Suprapubic skin (tissue), 4 donors: ENCODE measurements at regions not wholly inside any gene's neighbourhood (a gene's known extent, or its start where the extent isn't known, plus 50 kb on each side); places are given as distances from the start of the nearest gene placed in this dataset.

Experiments used
- CTCF ChIP-seq, 2 donors: fragments of 200-600 bp in 1 of 2; fragments of 450-650 bp in 1 of 2; sonication (generic) in 1 of 2; IDR thresholded peaks; one replicate each; pipeline ENCODE4 v1.5.1; 2016 to 2019; ENCODE audit warnings: antibody characterized with exemption in 2 of 2, mild to moderate bottlenecking in 1 of 2, moderate library complexity in 1 of 2
- POLR2A ChIP-seq, 2 donors: fragments of 450-650 bp; IDR thresholded peaks; one replicate each; pipeline ENCODE4 v1.6.1; 2017; ENCODE audit warnings: antibody characterized with exemption in 2 of 2, mild to moderate bottlenecking in 2 of 2, moderate library complexity in 2 of 2
- POLR2AphosphoS5 ChIP-seq, 3 donors: sonication (generic); formaldehyde crosslinking; IDR thresholded peaks; one replicate each; pipeline ENCODE4 v1.6.1; 2017; ENCODE audit warnings: antibody characterized with exemption in 3 of 3

GRCh38 chr3:73866846-73867245, 242.1 kb upstream of the PDZRN3 start:
- TF ChIP-seq POLR2A (IDR thresholded peaks at IDR 0.05): no peak
- no peak for TF ChIP-seq POLR2AphosphoS5 (IDR thresholded peaks at IDR 0.05)
- no peak for TF ChIP-seq CTCF (IDR thresholded peaks at IDR 0.05)
